ENCODE measurements at regions not wholly inside any gene's neighbourhood (a gene's known extent, or its start where the extent isn't known, plus 50 kb on each side); places are given as distances from the start of the nearest gene placed in this dataset.

GRCh38 chr6:118735320-118735719 is 83.9 kb upstream of the CEP85L start:
- no peak overlapping the region for H3K4me3 ChIP-seq (ENCODE audit: low read depth in 1 of 2, low read length in 1 of 2)
- H3K4me1 ChIP-seq (ENCODE audit: control insufficient read depth in 1 of 2, insufficient read depth in 1 of 2, low read depth in 1 of 2, low read length in 1 of 2) = no peaks in the 10 kb centered on the region
- H3K27me3 ChIP-seq = no peaks in the 10 kb centered on the region
- no peaks in the 10 kb centered on the region for H3K9me3 ChIP-seq
- no peak for TF ChIP-seq CTCF (IDR thresholded peaks at IDR 0.05)
- H3K36me3 ChIP-seq = no peaks in the 10 kb centered on the region
- no peak overlapping the region for H3K27ac ChIP-seq

GRCh38 chr6:118725944-118726343 is 74.6 kb upstream of the CEP85L start:
- H3K36me3 ChIP-seq = no peaks in the 10 kb centered on the region
- TF ChIP-seq CTCF (IDR thresholded peaks at IDR 0.05) = no peak
- no peaks in the 10 kb centered on the region for H3K9me3 ChIP-seq
- no peak overlapping the region for H3K27ac ChIP-seq
- peaks cover 4% of the 10 kb centered on the region for H3K27me3 ChIP-seq
- no peak overlapping the region for H3K4me3 ChIP-seq (ENCODE audit: low read depth in 1 of 2, low read length in 1 of 2)
- no peaks in the 10 kb centered on the region for H3K4me1 ChIP-seq (ENCODE audit: control insufficient read depth in 1 of 2, insufficient read depth in 1 of 2, low read depth in 1 of 2, low read length in 1 of 2)

GRCh38 chr6:118724211-118724610 is 72.8 kb upstream of the CEP85L start:
- peaks cover 4% of the 10 kb centered on the region for H3K27me3 ChIP-seq
- H3K27ac ChIP-seq = no peak overlapping the region
- H3K4me3 ChIP-seq (ENCODE audit: low read depth in 1 of 2, low read length in 1 of 2) = no peak overlapping the region
- H3K9me3 ChIP-seq = no peaks in the 10 kb centered on the region
- H3K36me3 ChIP-seq = no peaks in the 10 kb centered on the region
- H3K4me1 ChIP-seq (ENCODE audit: control insufficient read depth in 1 of 2, insufficient read depth in 1 of 2, low read depth in 1 of 2, low read length in 1 of 2) = peaks cover 7 to 12% of the 10 kb centered on the region in 2 experiments
- TF ChIP-seq CTCF (IDR thresholded peaks at IDR 0.05) = no peak

GRCh38 chr6:118722829-118723813 is 71.7 kb upstream of the CEP85L start:
- peaks cover 7 to 12% of the 10 kb centered on the region in 2 experiments for H3K4me1 ChIP-seq (ENCODE audit: control insufficient read depth in 1 of 2, insufficient read depth in 1 of 2, low read depth in 1 of 2, low read length in 1 of 2)
- H3K36me3 ChIP-seq = no peaks in the 10 kb centered on the region

GRCh38 chr6:118720125-118720473 is 68.7 kb upstream of the CEP85L start:
- no peak overlapping the region for H3K4me3 ChIP-seq (ENCODE audit: low read depth in 1 of 2, low read length in 1 of 2)
- H3K27ac ChIP-seq = peak overlapping the region; percentile 59
- H3K4me1 ChIP-seq (ENCODE audit: control insufficient read depth in 1 of 2, insufficient read depth in 1 of 2, low read depth in 1 of 2, low read length in 1 of 2) = peaks cover 7 to 12% of the 10 kb centered on the region in 2 experiments

More at GRCh38 chr6:118722829-118723813, 71.7 kb upstream of the CEP85L start:
- no peak for TF ChIP-seq CTCF (IDR thresholded peaks at IDR 0.05)
- Histone ChIP-seq H3K27me3 (no peaks in the 10 kb centered on the region), H3K9me3 (no peaks in the 10 kb centered on the region), H3K27ac (no peak overlapping the region), H3K4me3 (ENCODE audit: low read depth in 1 of 2, low read length in 1 of 2) (no peak overlapping the region)

More at GRCh38 chr6:118720125-118720473, 68.7 kb upstream of the CEP85L start:
- Histone ChIP-seq H3K36me3 (no peaks in the 10 kb centered on the region), H3K9me3 (no peaks in the 10 kb centered on the region), H3K27me3 (no peaks in the 10 kb centered on the region)
- TF ChIP-seq CTCF (IDR thresholded peaks at IDR 0.05) = no peak
